Stomach smooth muscle (tissue), 2 donors: ENCODE measurements at regions not wholly inside any gene's neighbourhood (a gene's known extent, or its start where the extent isn't known, plus 50 kb on each side); places are given as distances from the start of the nearest gene placed in this dataset.

Experiments used
- H3K27ac ChIP-seq: one replicate; pipeline ENCODE4 v1.7.0; 2013; ENCODE audit warnings: mild to moderate bottlenecking, low read length, inconsistent platforms
- H3K27me3 ChIP-seq, 2 donors: one replicate each; pipeline ENCODE4 v1.7.0; 2013; ENCODE audit warnings: low read length in 2 of 2; ENCODE audit not compliant: insufficient read depth in 2 of 2, control insufficient read depth in 1 of 2
- H3K36me3 ChIP-seq, 2 donors: one replicate each; pipeline ENCODE4 v1.7.0; 2013; ENCODE audit warnings: low read length in 2 of 2; ENCODE audit not compliant: control insufficient read depth in 2 of 2, insufficient read depth in 2 of 2
- H3K4me1 ChIP-seq: one replicate; pipeline ENCODE4 v1.7.0; 2013; ENCODE audit warnings: low read length; ENCODE audit not compliant: control insufficient read depth, insufficient read depth
- H3K4me3 ChIP-seq, 2 donors: one replicate each; pipeline ENCODE4 v1.7.0; 2013; ENCODE audit warnings: low read length in 2 of 2
- H3K9ac ChIP-seq, 2 donors: one replicate each; pipeline ENCODE4 v1.7.0; 2013; ENCODE audit warnings: low read length in 2 of 2, mild to moderate bottlenecking in 1 of 2
- H3K9me3 ChIP-seq, 2 donors: one replicate each; pipeline ENCODE4 v1.7.0; 2013; ENCODE audit warnings: low read length in 2 of 2; ENCODE audit not compliant: control insufficient read depth in 2 of 2
- donor health status: healthy.
- donor health status: Pancreatic carcinoma.

- Histone ChIP-seq H3K9ac (no peak overlapping the region), H3K36me3 (no peaks in the 10 kb centered on the region), H3K27ac (no peak overlapping the region), H3K27me3 (no peaks in the 10 kb centered on the region), H3K9me3 (peaks cover 0 to 10% of the 10 kb centered on the region in 2 donors), H3K4me1 (no peaks in the 10 kb centered on the region), H3K4me3 (no peak overlapping the region)
These were observed 499.3 kb upstream of the ADAMTS16 start for GRCh38 chr5:4640795-4641194.

GRCh38 chr5:4642525-4642924, 497.6 kb upstream of the ADAMTS16 start:
- Histone ChIP-seq H3K36me3 (no peaks in the 10 kb centered on the region), H3K27ac (no peak overlapping the region), H3K9me3 (peaks cover 0 to 10% of the 10 kb centered on the region in 2 donors), H3K4me3 (no peak overlapping the region), H3K9ac (no peak overlapping the region), H3K4me1 (no peaks in the 10 kb centered on the region), H3K27me3 (no peaks in the 10 kb centered on the region)

- H3K9ac ChIP-seq, result no peak overlapping the region
- H3K9me3 ChIP-seq, result peaks cover 0 to 10% of the 10 kb centered on the region in 2 donors
- H3K36me3 ChIP-seq, result no peaks in the 10 kb centered on the region
- no peaks in the 10 kb centered on the region for H3K4me1 ChIP-seq
- no peak overlapping the region for H3K27ac ChIP-seq
- H3K27me3 ChIP-seq, result no peaks in the 10 kb centered on the region
- H3K4me3 ChIP-seq, result no peak overlapping the region
These were observed 496.9 kb upstream of the ADAMTS16 start for GRCh38 chr5:4643190-4643589.

- H3K27ac ChIP-seq, result no peak overlapping the region
These were observed 496.2 kb upstream of the ADAMTS16 start for GRCh38 chr5:4643960-4644359.

GRCh38 chr5:4646715-4647375, 493.3 kb upstream of the ADAMTS16 start:
- H3K4me1 ChIP-seq, result no peaks in the 10 kb centered on the region
- H3K9ac ChIP-seq, result no peak overlapping the region
- H3K9me3 ChIP-seq, result peaks cover 0 to 10% of the 10 kb centered on the region in 2 donors
- H3K27ac ChIP-seq, result no peak overlapping the region
- H3K36me3 ChIP-seq, result no peaks in the 10 kb centered on the region
- no peaks in the 10 kb centered on the region for H3K27me3 ChIP-seq
- H3K4me3 ChIP-seq, result no peak overlapping the region

More at GRCh38 chr5:4643960-4644359, 496.2 kb upstream of the ADAMTS16 start:
- Histone ChIP-seq H3K4me3 (no peak overlapping the region), H3K27me3 (no peaks in the 10 kb centered on the region), H3K36me3 (no peaks in the 10 kb centered on the region), H3K9me3 (peaks cover 0 to 10% of the 10 kb centered on the region in 2 donors), H3K9ac (no peak overlapping the region), H3K4me1 (no peaks in the 10 kb centered on the region)

GRCh38 chr5:4647955-4648354, 492.2 kb upstream of the ADAMTS16 start:
- H3K4me3 ChIP-seq, result no peak overlapping the region
- H3K4me1 ChIP-seq, result no peaks in the 10 kb centered on the region
- H3K36me3 ChIP-seq, result no peaks in the 10 kb centered on the region
- peaks cover 0 to 7% of the 10 kb centered on the region in 2 donors for H3K9me3 ChIP-seq
- H3K27ac ChIP-seq, result no peak overlapping the region
- H3K27me3 ChIP-seq, result no peaks in the 10 kb centered on the region
- no peak overlapping the region for H3K9ac ChIP-seq

- no peak overlapping the region for H3K4me3 ChIP-seq
- H3K27me3 ChIP-seq, result no peaks in the 10 kb centered on the region
- peaks cover 0 to 3% of the 10 kb centered on the region in 2 donors for H3K9me3 ChIP-seq
- no peaks in the 10 kb centered on the region for H3K36me3 ChIP-seq
- H3K27ac ChIP-seq, result no peak overlapping the region
- H3K9ac ChIP-seq, result no peak overlapping the region
- no peaks in the 10 kb centered on the region for H3K4me1 ChIP-seq
These were observed 488.1 kb upstream of the ADAMTS16 start for GRCh38 chr5:4651806-4652565.

- Histone ChIP-seq H3K27ac (no peak overlapping the region), H3K9me3 (peaks cover 0 to 3% of the 10 kb centered on the region in 2 donors), H3K4me1 (no peaks in the 10 kb centered on the region), H3K36me3 (no peaks in the 10 kb centered on the region), H3K4me3 (no peak overlapping the region), H3K27me3 (no peaks in the 10 kb centered on the region), H3K9ac (no peak overlapping the region)
These were observed 486.7 kb upstream of the ADAMTS16 start for GRCh38 chr5:4653475-4653874.

- Histone ChIP-seq H3K4me1 (no peaks in the 10 kb centered on the region), H3K9me3 (peaks cover 0 to 3% of the 10 kb centered on the region in 2 donors), H3K36me3 (no peaks in the 10 kb centered on the region), H3K27me3 (peaks cover 0 to 2% of the 10 kb centered on the region in 2 donors), H3K27ac (no peak overlapping the region), H3K9ac (no peak overlapping the region), H3K4me3 (no peak overlapping the region)
These were observed 480.3 kb upstream of the ADAMTS16 start for GRCh38 chr5:4659851-4660250.

- no peaks in the 10 kb centered on the region for H3K36me3 ChIP-seq
- H3K27me3 ChIP-seq, result peaks cover 0 to 2% of the 10 kb centered on the region in 2 donors
- H3K27ac ChIP-seq, result no peak overlapping the region
- H3K9me3 ChIP-seq, result no peaks in the 10 kb centered on the region
- H3K9ac ChIP-seq, result no peak overlapping the region
- no peak overlapping the region for H3K4me3 ChIP-seq
- H3K4me1 ChIP-seq, result no peaks in the 10 kb centered on the region
These were observed 478.8 kb upstream of the ADAMTS16 start for GRCh38 chr5:4661326-4661725.

GRCh38 chr5:4661836-4662235, 478.3 kb upstream of the ADAMTS16 start:
- Histone ChIP-seq H3K9ac (no peak overlapping the region), H3K27me3 (peaks cover 0 to 2% of the 10 kb centered on the region in 2 donors), H3K4me1 (no peaks in the 10 kb centered on the region), H3K9me3 (no peaks in the 10 kb centered on the region), H3K27ac (no peak overlapping the region), H3K4me3 (no peak overlapping the region), H3K36me3 (no peaks in the 10 kb centered on the region)
